ENCODE measurements at regions not wholly inside any gene's neighbourhood (a gene's known extent, or its start where the extent isn't known, plus 50 kb on each side); places are given as distances from the start of the nearest gene placed in this dataset.
A peak's percentile ranks its signal among the peaks of the same experiment; 100 is the strongest.

- Histone ChIP-seq H3K4me3 (ENCODE audit: low read length in 3 of 3) (no peak overlapping the region), H3K4me1 (ENCODE audit: control insufficient read depth in 2 of 3, insufficient read depth in 2 of 3, low read depth in 1 of 3, low read length in 3 of 3) (no peaks in the 10 kb centered on the region), H3K9ac (ENCODE audit: low read length in 3 of 3) (no peak overlapping the region), H3K9me3 (ENCODE audit: control insufficient read depth in 2 of 3, insufficient read depth in 1 of 3, low read length in 3 of 3) (no peaks in the 10 kb centered on the region), H3K27me3 (ENCODE audit: control insufficient read depth, insufficient read depth, low read length) (no peaks in the 10 kb centered on the region), H3K27ac (ENCODE audit: low read depth in 2 of 2, low read length in 2 of 2) (no peak overlapping the region), H3K36me3 (ENCODE audit: control insufficient read depth in 2 of 3, insufficient read depth in 3 of 3, low read length in 3 of 3) (no peaks in the 10 kb centered on the region)
- intact Hi-C loops (cut with DNase I), result no loop called here
- TF ChIP-seq, protein P1, sequence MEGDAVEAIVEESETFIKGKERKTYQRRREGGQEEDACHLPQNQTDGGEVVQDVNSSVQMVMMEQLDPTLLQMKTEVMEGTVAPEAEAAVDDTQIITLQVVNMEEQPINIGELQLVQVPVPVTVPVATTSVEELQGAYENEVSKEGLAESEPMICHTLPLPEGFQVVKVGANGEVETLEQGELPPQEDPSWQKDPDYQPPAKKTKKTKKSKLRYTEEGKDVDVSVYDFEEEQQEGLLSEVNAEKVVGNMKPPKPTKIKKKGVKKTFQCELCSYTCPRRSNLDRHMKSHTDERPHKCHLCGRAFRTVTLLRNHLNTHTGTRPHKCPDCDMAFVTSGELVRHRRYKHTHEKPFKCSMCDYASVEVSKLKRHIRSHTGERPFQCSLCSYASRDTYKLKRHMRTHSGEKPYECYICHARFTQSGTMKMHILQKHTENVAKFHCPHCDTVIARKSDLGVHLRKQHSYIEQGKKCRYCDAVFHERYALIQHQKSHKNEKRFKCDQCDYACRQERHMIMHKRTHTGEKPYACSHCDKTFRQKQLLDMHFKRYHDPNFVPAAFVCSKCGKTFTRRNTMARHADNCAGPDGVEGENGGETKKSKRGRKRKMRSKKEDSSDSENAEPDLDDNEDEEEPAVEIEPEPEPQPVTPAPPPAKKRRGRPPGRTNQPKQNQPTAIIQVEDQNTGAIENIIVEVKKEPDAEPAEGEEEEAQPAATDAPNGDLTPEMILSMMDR (IDR thresholded peaks at IDR 0.05; ENCODE audit: borderline replicate concordance, extremely low read depth, insufficient read depth), result no peak
- FAIRE-seq, result no peak
- DNase-seq, result no peak
Observed at GRCh38 chr10:61828034-61828433, 73.5 kb upstream of the ARID5B start.

DNA sequence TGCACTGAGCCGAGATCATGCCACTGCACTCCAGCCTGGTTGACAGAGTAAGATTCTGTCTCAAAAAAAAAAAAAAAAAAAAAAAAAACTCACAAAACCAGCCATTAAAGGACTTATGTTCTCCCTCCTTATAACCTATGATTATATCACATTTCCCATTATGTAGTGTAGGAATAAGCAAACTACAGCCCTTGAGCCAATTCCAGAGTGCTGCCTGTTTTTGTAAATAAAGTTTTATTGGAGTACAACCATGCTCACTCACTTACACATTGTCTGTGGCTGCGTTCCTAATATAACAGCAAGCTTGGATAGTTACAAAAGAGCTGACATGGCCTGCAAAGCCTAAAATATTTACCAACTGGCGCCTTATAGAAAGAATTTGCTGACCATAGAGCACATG, 72.7 kb upstream of the ARID5B start:
- no peak for FAIRE-seq
- Histone ChIP-seq H3K27me3 (ENCODE audit: control insufficient read depth, insufficient read depth, low read length) (no peaks in the 10 kb centered on the region), H3K9ac (ENCODE audit: low read length in 3 of 3) (no peak overlapping the region), H3K4me1 (ENCODE audit: control insufficient read depth in 2 of 3, insufficient read depth in 2 of 3, low read depth in 1 of 3, low read length in 3 of 3) (no peaks in the 10 kb centered on the region), H3K27ac (ENCODE audit: low read depth in 2 of 2, low read length in 2 of 2) (no peak overlapping the region), H3K9me3 (ENCODE audit: control insufficient read depth in 2 of 3, insufficient read depth in 1 of 3, low read length in 3 of 3) (no peaks in the 10 kb centered on the region), H3K4me3 (ENCODE audit: low read length in 3 of 3) (no peak overlapping the region), H3K36me3 (ENCODE audit: control insufficient read depth in 2 of 3, insufficient read depth in 3 of 3, low read length in 3 of 3) (no peaks in the 10 kb centered on the region)
- TF ChIP-seq, protein P1 (IDR thresholded peaks at IDR 0.05; ENCODE audit: borderline replicate concordance, extremely low read depth, insufficient read depth), result no peak
- no peak for DNase-seq
- intact Hi-C loops (cut with DNase I), result no loop called here

DNA sequence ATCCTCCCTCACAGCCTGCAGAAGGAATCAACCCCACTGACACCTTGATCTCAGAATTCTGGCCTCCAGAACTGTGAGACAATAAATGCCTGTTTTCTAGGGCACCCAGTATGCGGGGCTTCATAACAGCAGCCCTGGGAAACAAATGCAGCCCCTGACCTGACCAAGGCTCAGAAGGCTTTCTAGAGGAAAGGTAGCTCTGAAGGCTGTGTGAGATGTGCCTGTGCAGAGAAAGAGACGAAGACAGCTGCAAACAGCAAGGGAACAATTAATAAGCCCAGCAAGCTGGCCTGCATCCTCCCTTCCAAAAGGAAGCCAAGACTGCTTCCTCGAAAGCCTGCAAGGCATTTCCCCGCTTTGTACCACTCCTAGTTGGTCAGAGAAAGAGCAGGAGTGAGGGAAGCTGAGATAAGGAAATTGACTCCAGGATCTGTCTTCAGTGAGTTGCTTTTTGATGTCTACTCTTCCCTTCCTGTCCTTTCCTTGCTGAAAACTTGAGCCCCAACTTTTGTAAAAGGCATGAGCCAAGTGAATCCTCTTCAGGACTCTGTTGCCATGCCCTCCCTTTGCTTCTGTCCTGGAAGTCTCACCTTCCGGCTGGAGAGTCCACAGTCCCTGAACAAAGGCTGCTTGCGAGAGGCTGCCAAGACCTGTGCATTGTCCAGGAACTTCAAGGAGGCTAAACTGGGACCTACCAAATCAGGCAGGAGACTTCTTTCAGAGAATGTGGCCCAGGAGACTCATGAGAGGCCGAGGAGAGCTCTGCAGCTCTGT, 71.2 kb upstream of the ARID5B start:
- intact Hi-C loops (cut with DNase I), result no loop called here
- TF ChIP-seq, protein P1 (IDR thresholded peaks at IDR 0.05; ENCODE audit: borderline replicate concordance, extremely low read depth, insufficient read depth), result no peak
- DNase-seq, result peak in 1 of 5 donors; percentile 48

More for the DNA sequence above, 71.2 kb upstream of the ARID5B start:
- no peak for FAIRE-seq
- no peaks in the 10 kb centered on the region for H3K36me3 ChIP-seq (ENCODE audit: control insufficient read depth in 2 of 3, insufficient read depth in 3 of 3, low read length in 3 of 3)
- no peaks in the 10 kb centered on the region for H3K9me3 ChIP-seq (ENCODE audit: control insufficient read depth in 2 of 3, insufficient read depth in 1 of 3, low read length in 3 of 3)
- H3K27ac ChIP-seq (ENCODE audit: low read depth in 2 of 2, low read length in 2 of 2), result no peak overlapping the region
- H3K4me1 ChIP-seq (ENCODE audit: control insufficient read depth in 2 of 3, insufficient read depth in 2 of 3, low read depth in 1 of 3, low read length in 3 of 3), result peaks cover 0 to 4% (median 4%) of the 10 kb centered on the region in 3 donors
- no peak overlapping the region for H3K4me3 ChIP-seq (ENCODE audit: low read length in 3 of 3)
- H3K27me3 ChIP-seq (ENCODE audit: control insufficient read depth, insufficient read depth, low read length), result no peaks in the 10 kb centered on the region
- no peak overlapping the region for H3K9ac ChIP-seq (ENCODE audit: low read length in 3 of 3)
